DOHH2 (cell line): ENCODE measurements at regions not wholly inside any gene's neighbourhood (a gene's known extent, or its start where the extent isn't known, plus 50 kb on each side); places are given as distances from the start of the nearest gene placed in this dataset.
"Not testable (repeated sequence)": the region's sequence is repeated elsewhere in the genome, so short reads cannot be mapped to it uniquely, and the experiment has no call there.

Experiments
- H3F3A ChIP-seq: fragments of 200-600 bp; sonication (generic), shearing (Covaris generic); 2 replicates; pipeline ENCODE4 v1.6.0; 2016; ENCODE audit warnings: antibody characterized with exemption, mild to moderate bottlenecking; ENCODE audit not compliant: control insufficient read depth, insufficient read depth
- H3K27ac ChIP-seq: fragments of 200-600 bp; sonication (generic); 2 replicates; pipeline ENCODE4 v1.5.1; 2014; ENCODE audit warnings: low read depth, mild to moderate bottlenecking, low read length, moderate library complexity
- H3K27me3 ChIP-seq: fragments of 200-600 bp; sonication (generic); 2 replicates; pipeline ENCODE4 v1.6.1; 2014; ENCODE audit warnings: mild to moderate bottlenecking, low read length, mixed read lengths; ENCODE audit not compliant: control insufficient read depth
- H3K36me3 ChIP-seq: fragments of 200-600 bp; sonication (generic); 2 replicates; pipeline ENCODE4 v1.6.1; 2014; ENCODE audit warnings: mild to moderate bottlenecking, low read length, moderate library complexity, mixed read lengths; ENCODE audit not compliant: control insufficient read depth
- H3K4me1 ChIP-seq: fragments of 200-600 bp; sonication (generic); 2 replicates; pipeline ENCODE4 v1.6.1; 2014; ENCODE audit warnings: mild to moderate bottlenecking, low read length, mixed read lengths; ENCODE audit not compliant: control insufficient read depth
- H3K4me2 ChIP-seq: fragments of 200-600 bp; sonication (generic); 2 replicates; pipeline ENCODE4 v1.6.0; 2014; ENCODE audit warnings: mild to moderate bottlenecking, low read length, moderate library complexity
- H3K4me3 ChIP-seq: fragments of 200-600 bp; sonication (generic); 2 replicates; pipeline ENCODE4 v1.5.1; 2014; ENCODE audit warnings: mild to moderate bottlenecking, low read length, mixed read lengths
- H3K79me2 ChIP-seq: fragments of 200-600 bp; sonication (generic); 2 replicates; pipeline ENCODE4 v1.6.1; 2014; ENCODE audit warnings: mild to moderate bottlenecking, low read length, mixed read lengths; ENCODE audit not compliant: control insufficient read depth
- H3K9me2 ChIP-seq: fragments of 200-600 bp; sonication (generic); replicated peaks from 2 replicates; pipeline ENCODE4 v1.6.1; 2014; ENCODE audit warnings: mild to moderate bottlenecking, low read length, mixed read lengths; ENCODE audit not compliant: control insufficient read depth
- H3K9me3 ChIP-seq: fragments of 200-600 bp; sonication (generic); 2 replicates; pipeline ENCODE4 v1.6.1; 2014; ENCODE audit warnings: antibody characterized with exemption, low read length, mixed read lengths; ENCODE audit not compliant: control insufficient read depth, insufficient read depth
- H4K20me1 ChIP-seq: fragments of 200-600 bp; sonication (generic); 2 replicates; pipeline ENCODE4 v1.6.0; 2014; ENCODE audit warnings: low read depth, mild to moderate bottlenecking, antibody characterized with exemption, low read length, moderate library complexity; ENCODE audit not compliant: control insufficient read depth, insufficient read depth
- EZH2phosphoT487 ChIP-seq: fragments of 200-600 bp; sonication (generic); IDR thresholded peaks from 2 replicates; pipeline ENCODE4 v1.6.1; 2017; ENCODE audit warnings: borderline replicate concordance, mild to moderate bottlenecking, antibody characterized with exemption, low read length, moderate library complexity, mixed read lengths
- TF ChIP-seq, protein P1 (sequence below): fragments of 200-600 bp; sonication (generic); IDR thresholded peaks from one replicate; pipeline ENCODE4 v1.5.1; 2014; ENCODE audit warnings: antibody characterized with exemption, mild to moderate bottlenecking, low read depth, low read length; ENCODE audit not compliant: poor library complexity, severe bottlenecking

DNA sequence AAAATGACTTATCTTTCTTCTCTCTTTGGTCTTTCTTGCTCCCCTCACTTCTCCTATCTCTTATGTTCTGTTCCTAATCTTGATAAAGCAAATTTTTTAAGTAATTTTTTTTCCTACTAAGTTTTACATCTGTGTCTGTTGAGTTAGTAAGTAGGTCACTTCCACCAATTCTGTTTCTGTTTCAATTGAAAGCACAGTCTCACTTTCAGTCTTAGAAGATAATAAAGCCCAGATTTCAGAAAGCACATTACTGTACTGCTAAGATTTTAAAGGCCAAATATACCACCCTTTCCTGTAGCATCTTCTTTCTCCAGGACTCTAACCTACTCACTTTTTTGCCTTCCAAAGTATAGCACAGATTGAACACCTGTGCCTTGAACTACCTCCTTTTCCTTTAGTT lies 866.1 kb upstream of the ADGRB3 start:
- Histone ChIP-seq H3K36me3 (no peaks in the 10 kb centered on the region), H3K9me2 (no peaks in the 10 kb centered on the region), H3K9me3 (no peaks in the 10 kb centered on the region), H3K27ac (no peak overlapping the region), H3F3A (no peaks in the 10 kb centered on the region), H3K4me1 (no peaks in the 10 kb centered on the region), H3K79me2 (no peaks in the 10 kb centered on the region), H3K4me3 (no peak overlapping the region), H3K27me3 (no peaks in the 10 kb centered on the region), H3K4me2 (no peak overlapping the region), H4K20me1 (no peaks in the 10 kb centered on the region)
- TF ChIP-seq, protein P1, sequence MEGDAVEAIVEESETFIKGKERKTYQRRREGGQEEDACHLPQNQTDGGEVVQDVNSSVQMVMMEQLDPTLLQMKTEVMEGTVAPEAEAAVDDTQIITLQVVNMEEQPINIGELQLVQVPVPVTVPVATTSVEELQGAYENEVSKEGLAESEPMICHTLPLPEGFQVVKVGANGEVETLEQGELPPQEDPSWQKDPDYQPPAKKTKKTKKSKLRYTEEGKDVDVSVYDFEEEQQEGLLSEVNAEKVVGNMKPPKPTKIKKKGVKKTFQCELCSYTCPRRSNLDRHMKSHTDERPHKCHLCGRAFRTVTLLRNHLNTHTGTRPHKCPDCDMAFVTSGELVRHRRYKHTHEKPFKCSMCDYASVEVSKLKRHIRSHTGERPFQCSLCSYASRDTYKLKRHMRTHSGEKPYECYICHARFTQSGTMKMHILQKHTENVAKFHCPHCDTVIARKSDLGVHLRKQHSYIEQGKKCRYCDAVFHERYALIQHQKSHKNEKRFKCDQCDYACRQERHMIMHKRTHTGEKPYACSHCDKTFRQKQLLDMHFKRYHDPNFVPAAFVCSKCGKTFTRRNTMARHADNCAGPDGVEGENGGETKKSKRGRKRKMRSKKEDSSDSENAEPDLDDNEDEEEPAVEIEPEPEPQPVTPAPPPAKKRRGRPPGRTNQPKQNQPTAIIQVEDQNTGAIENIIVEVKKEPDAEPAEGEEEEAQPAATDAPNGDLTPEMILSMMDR, result no peak
- no peak for TF ChIP-seq EZH2phosphoT487

- H3K9me3 ChIP-seq, H3K9me2 ChIP-seq, H4K20me1 ChIP-seq, H3K36me3 ChIP-seq, H3K79me2 ChIP-seq, H3K4me1 ChIP-seq, H3K27me3 ChIP-seq, H3K4me2 ChIP-seq, H3K4me3 ChIP-seq, H3F3A ChIP-seq, H3K27ac ChIP-seq: not testable (repeated sequence)
These were observed 867.8 kb upstream of the ADGRB3 start for GRCh38 chr6:67767046-67767822.

DNA sequence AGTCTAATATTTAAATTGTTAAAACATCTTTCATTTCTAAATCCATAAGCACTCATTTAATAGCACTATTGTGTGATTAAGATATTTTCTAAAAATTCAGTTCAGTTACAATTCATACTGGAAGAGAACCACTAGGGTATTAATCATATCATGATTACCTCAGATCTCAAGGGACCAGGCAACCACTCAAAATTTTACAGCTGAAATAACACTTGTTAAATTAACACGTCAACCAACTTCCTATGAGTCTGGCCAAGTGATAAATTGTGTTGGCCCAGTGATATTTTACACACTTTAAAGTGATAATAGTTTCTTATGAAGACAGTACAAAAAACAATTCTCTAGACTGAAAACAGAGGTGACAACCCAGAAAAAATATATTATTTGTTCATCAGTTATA lies 869.0 kb upstream of the ADGRB3 start:
- Histone ChIP-seq H3K4me1 (no peaks in the 10 kb centered on the region), H3K36me3 (no peaks in the 10 kb centered on the region), H3F3A (no peaks in the 10 kb centered on the region), H3K27ac (no peak overlapping the region), H3K4me2 (no peak overlapping the region), H3K9me3 (no peaks in the 10 kb centered on the region), H4K20me1 (no peaks in the 10 kb centered on the region), H3K27me3 (no peaks in the 10 kb centered on the region), H3K79me2 (no peaks in the 10 kb centered on the region), H3K9me2 (no peaks in the 10 kb centered on the region), H3K4me3 (no peak overlapping the region)
- TF ChIP-seq, protein P1, result no peak
- TF ChIP-seq EZH2phosphoT487, result no peak

GRCh38 chr6:67759001-67759400 lies 876.1 kb upstream of the ADGRB3 start:
- peaks cover 3% of the 10 kb centered on the region; the same call in 1 of the 2 replicates for H3K9me3 ChIP-seq
- no peak for TF ChIP-seq EZH2phosphoT487
- TF ChIP-seq, protein P1, result no peak
- H3K36me3 ChIP-seq, result no peaks in the 10 kb centered on the region
- no peak overlapping the region for H3K4me2 ChIP-seq
- no peaks in the 10 kb centered on the region for H3F3A ChIP-seq
- no peak overlapping the region for H3K27ac ChIP-seq
- no peak overlapping the region for H3K4me3 ChIP-seq
- H3K79me2 ChIP-seq, result no peaks in the 10 kb centered on the region
- no peaks in the 10 kb centered on the region for H3K27me3 ChIP-seq
- H3K4me1 ChIP-seq, result no peaks in the 10 kb centered on the region
- H3K9me2 ChIP-seq, result no peaks in the 10 kb centered on the region
- H4K20me1 ChIP-seq, result no peaks in the 10 kb centered on the region
